ENCODE measurements at regions not wholly inside any gene's neighbourhood (a gene's known extent, or its start where the extent isn't known, plus 50 kb on each side); places are given as distances from the start of the nearest gene placed in this dataset.

DNA sequence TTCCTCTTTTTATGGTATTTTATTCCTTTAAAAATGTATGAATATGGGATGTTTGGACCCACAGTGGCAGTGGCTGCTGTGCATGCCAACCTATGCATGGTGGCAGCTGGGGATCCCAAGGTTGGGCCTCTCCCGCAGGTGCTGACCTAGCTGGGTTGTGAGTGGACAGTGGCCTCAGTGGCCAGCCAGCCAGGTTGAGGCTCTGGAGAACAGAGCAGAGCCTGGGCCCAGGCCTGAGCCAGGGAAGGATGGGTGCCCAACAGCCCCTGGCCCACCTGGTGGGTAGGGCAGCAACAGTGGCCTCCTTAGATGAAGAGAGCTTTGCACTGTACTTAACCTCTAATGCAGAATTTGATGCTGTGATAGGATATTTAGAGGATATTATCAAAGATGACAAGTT, 624.8 kb downstream of the CHSY3 start:
- H3K4me3 Mint-ChIP-seq, result no peak overlapping the region
- Histone ChIP-seq H3K4me3 (no peak overlapping the region), H3F3A (replicated peaks; ENCODE audit: low read depth) (no peaks in the 10 kb centered on the region), H2AFZ (no peak overlapping the region), H3K9me2 (ENCODE audit: insufficient read depth) (peaks cover 8% of the 10 kb centered on the region; the same call in 1 of the 2 replicates), H3K4me1 (ENCODE audit: insufficient read depth) (no peaks in the 10 kb centered on the region), H4K20me1 (replicated peaks; ENCODE audit: insufficient read depth) (no peaks in the 10 kb centered on the region), H3K27ac (ENCODE audit: low read depth) (no peak overlapping the region), H3K36me3 (ENCODE audit: insufficient read depth) (no peaks in the 10 kb centered on the region), H3K27me3 (ENCODE audit: insufficient read depth) (no peaks in the 10 kb centered on the region), H3K79me2 (replicated peaks; ENCODE audit: insufficient read depth) (no peaks in the 10 kb centered on the region), H3K4me2 (no peak overlapping the region)
- no peak overlapping the region for H3K27ac Mint-ChIP-seq
- no peak for TF ChIP-seq STAT1 (IDR thresholded peaks at IDR 0.05; ENCODE audit: unreplicated experiment)
- TF ChIP-seq ZNF114 (CRISPR knock-in tag; IDR thresholded peaks at IDR 0.05), result no peak
- no peak for TF ChIP-seq EZH2 (IDR thresholded peaks at IDR 0.05; ENCODE audit: low read depth, unreplicated experiment)
- TF ChIP-seq EZH2phosphoT487 (IDR thresholded peaks at IDR 0.05; ENCODE audit: unreplicated experiment), result no peak
- TF ChIP-seq ZNF331 (CRISPR knock-in tag; IDR thresholded peaks at IDR 0.05; ENCODE audit: low read depth), result no peak
- TF ChIP-seq, protein P1, sequence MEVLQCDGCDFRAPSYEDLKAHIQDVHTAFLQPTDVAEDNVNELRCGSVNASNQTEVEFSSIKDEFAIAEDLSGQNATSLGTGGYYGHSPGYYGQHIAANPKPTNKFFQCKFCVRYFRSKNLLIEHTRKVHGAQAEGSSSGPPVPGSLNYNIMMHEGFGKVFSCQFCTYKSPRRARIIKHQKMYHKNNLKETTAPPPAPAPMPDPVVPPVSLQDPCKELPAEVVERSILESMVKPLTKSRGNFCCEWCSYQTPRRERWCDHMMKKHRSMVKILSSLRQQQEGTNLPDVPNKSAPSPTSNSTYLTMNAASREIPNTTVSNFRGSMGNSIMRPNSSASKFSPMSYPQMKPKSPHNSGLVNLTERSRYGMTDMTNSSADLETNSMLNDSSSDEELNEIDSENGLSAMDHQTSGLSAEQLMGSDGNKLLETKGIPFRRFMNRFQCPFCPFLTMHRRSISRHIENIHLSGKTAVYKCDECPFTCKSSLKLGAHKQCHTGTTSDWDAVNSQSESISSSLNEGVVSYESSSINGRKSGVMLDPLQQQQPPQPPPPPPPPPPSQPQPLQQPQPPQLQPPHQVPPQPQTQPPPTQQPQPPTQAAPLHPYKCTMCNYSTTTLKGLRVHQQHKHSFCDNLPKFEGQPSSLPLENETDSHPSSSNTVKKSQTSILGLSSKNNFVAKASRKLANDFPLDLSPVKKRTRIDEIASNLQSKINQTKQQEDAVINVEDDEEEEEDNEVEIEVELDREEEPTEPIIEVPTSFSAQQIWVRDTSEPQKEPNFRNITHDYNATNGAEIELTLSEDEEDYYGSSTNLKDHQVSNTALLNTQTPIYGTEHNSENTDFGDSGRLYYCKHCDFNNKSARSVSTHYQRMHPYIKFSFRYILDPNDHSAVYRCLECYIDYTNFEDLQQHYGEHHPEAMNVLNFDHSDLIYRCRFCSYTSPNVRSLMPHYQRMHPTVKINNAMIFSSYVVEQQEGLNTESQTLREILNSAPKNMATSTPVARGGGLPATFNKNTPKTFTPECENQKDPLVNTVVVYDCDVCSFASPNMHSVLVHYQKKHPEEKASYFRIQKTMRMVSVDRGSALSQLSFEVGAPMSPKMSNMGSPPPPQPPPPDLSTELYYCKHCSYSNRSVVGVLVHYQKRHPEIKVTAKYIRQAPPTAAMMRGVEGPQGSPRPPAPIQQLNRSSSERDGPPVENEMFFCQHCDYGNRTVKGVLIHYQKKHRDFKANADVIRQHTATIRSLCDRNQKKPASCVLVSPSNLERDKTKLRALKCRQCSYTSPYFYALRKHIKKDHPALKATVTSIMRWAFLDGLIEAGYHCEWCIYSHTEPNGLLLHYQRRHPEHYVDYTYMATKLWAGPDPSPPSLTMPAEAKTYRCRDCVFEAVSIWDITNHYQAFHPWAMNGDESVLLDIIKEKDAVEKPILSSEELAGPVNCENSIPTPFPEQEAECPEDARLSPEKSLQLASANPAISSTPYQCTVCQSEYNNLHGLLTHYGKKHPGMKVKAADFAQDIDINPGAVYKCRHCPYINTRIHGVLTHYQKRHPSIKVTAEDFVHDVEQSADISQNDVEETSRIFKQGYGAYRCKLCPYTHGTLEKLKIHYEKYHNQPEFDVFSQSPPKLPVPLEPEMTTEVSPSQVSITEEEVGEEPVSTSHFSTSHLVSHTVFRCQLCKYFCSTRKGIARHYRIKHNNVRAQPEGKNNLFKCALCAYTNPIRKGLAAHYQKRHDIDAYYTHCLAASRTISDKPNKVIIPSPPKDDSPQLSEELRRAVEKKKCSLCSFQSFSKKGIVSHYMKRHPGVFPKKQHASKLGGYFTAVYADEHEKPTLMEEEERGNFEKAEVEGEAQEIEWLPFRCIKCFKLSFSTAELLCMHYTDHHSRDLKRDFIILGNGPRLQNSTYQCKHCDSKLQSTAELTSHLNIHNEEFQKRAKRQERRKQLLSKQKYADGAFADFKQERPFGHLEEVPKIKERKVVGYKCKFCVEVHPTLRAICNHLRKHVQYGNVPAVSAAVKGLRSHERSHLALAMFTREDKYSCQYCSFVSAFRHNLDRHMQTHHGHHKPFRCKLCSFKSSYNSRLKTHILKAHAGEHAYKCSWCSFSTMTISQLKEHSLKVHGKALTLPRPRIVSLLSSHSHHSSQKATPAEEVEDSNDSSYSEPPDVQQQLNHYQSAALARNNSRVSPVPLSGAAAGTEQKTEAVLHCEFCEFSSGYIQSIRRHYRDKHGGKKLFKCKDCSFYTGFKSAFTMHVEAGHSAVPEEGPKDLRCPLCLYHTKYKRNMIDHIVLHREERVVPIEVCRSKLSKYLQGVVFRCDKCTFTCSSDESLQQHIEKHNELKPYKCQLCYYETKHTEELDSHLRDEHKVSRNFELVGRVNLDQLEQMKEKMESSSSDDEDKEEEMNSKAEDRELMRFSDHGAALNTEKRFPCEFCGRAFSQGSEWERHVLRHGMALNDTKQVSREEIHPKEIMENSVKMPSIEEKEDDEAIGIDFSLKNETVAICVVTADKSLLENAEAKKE (CRISPR knock-in tag; IDR thresholded peaks at IDR 0.05), result no peak
- no peak for TF ChIP-seq POLR2AphosphoS5 (IDR thresholded peaks at IDR 0.05; ENCODE audit: low read depth)
- no peaks in the 10 kb centered on the region for H3K4me1 Mint-ChIP-seq
- ATAC-seq, result no peak
- DNase-seq (ENCODE audit: low spot score), result no peak
- no peaks in the 10 kb centered on the region for H3K9me3 Mint-ChIP-seq
- H3K36me3 Mint-ChIP-seq (ENCODE audit: low read depth), result no peaks in the 10 kb centered on the region
- H3K27me3 Mint-ChIP-seq (ENCODE audit: insufficient read depth, low read depth, poor library complexity), result no peaks in the 10 kb centered on the region

DNA sequence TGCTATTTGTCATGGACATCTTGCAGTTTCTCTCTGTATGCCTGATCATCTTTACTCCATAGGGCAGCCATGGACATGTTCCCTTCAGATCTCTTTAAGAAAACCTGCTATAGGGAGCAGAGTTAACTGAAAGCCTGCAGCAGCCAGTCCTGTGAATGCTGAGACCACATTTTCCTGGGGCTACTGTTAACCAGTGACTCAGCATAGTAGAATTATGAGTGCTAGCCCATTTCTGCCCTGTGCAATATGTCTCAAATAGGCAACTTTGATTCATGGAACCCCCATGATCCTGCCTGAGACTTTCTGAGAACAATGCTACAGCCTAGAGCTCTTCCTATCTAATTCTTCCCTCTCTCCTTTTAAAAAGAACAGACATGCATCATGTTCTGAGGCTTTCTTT, 624.2 kb downstream of the CHSY3 start:
- Histone ChIP-seq H3K9me2 (ENCODE audit: insufficient read depth) (peaks cover 8% of the 10 kb centered on the region; the same call in 1 of the 2 replicates), H3F3A (replicated peaks; ENCODE audit: low read depth) (no peaks in the 10 kb centered on the region), H3K27me3 (ENCODE audit: insufficient read depth) (no peaks in the 10 kb centered on the region), H3K4me1 (ENCODE audit: insufficient read depth) (no peaks in the 10 kb centered on the region), H3K79me2 (replicated peaks; ENCODE audit: insufficient read depth) (no peaks in the 10 kb centered on the region), H3K4me2 (no peak overlapping the region), H2AFZ (peak overlapping the region; percentile 59; the same call in 1 of the 2 replicates), H4K20me1 (replicated peaks; ENCODE audit: insufficient read depth) (no peaks in the 10 kb centered on the region), H3K36me3 (ENCODE audit: insufficient read depth) (no peaks in the 10 kb centered on the region), H3K4me3 (no peak overlapping the region), H3K27ac (ENCODE audit: low read depth) (no peak overlapping the region)
- no peak overlapping the region for H3K27ac Mint-ChIP-seq
- H3K9me3 Mint-ChIP-seq, result no peaks in the 10 kb centered on the region
- no peak for DNase-seq (ENCODE audit: low spot score)
- ATAC-seq, result no peak
- H3K4me3 Mint-ChIP-seq, result no peak overlapping the region
- H3K4me1 Mint-ChIP-seq, result no peaks in the 10 kb centered on the region
- H3K27me3 Mint-ChIP-seq (ENCODE audit: insufficient read depth, low read depth, poor library complexity), result no peaks in the 10 kb centered on the region
- H3K36me3 Mint-ChIP-seq (ENCODE audit: low read depth), result no peaks in the 10 kb centered on the region
- TF ChIP-seq EZH2 (IDR thresholded peaks at IDR 0.05; ENCODE audit: low read depth, unreplicated experiment), result no peak
- TF ChIP-seq EZH2phosphoT487 (IDR thresholded peaks at IDR 0.05; ENCODE audit: unreplicated experiment), result no peak
- TF ChIP-seq, protein P1 (CRISPR knock-in tag; IDR thresholded peaks at IDR 0.05), result no peak
- no peak for TF ChIP-seq ZNF114 (CRISPR knock-in tag; IDR thresholded peaks at IDR 0.05)

Data from GM23338 (cell line).